22Rv1 (cell line): ENCODE measurements at regions not wholly inside any gene's neighbourhood (a gene's known extent, or its start where the extent isn't known, plus 50 kb on each side); places are given as distances from the start of the nearest gene placed in this dataset.

Experiments
- ZFX ChIP-seq: fragments of 450-650 bp; IDR thresholded peaks from 2 replicates; pipeline ENCODE4 v1.6.1; 2017; ENCODE audit warnings: antibody characterized with exemption, borderline replicate concordance
- TF ChIP-seq, protein P1 (sequence below): fragments of 450-650 bp; IDR thresholded peaks from 2 replicates; pipeline ENCODE4 v1.5.1; 2017; ENCODE audit warnings: mild to moderate bottlenecking

DNA sequence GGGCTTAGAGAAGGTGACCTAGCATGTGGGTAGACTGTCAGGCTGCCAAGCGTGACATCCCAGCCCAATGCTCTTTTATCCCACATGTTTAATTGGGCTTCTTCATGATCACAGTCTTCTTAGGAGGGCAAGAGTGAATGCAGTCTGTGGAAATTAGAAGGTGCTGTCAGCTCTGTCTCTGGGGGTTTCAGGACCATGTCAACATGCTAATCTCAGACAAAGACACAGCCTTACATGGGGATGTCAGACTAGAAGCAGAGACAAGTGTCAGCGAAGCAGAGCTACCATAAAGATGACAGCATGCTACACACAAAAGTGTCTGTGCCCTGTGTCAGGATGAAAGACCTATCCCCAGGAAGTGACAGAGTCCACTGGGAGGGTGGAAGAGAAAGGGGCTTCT is 120.1 kb upstream of the SLC25A36 start:
- TF ChIP-seq, protein P1, sequence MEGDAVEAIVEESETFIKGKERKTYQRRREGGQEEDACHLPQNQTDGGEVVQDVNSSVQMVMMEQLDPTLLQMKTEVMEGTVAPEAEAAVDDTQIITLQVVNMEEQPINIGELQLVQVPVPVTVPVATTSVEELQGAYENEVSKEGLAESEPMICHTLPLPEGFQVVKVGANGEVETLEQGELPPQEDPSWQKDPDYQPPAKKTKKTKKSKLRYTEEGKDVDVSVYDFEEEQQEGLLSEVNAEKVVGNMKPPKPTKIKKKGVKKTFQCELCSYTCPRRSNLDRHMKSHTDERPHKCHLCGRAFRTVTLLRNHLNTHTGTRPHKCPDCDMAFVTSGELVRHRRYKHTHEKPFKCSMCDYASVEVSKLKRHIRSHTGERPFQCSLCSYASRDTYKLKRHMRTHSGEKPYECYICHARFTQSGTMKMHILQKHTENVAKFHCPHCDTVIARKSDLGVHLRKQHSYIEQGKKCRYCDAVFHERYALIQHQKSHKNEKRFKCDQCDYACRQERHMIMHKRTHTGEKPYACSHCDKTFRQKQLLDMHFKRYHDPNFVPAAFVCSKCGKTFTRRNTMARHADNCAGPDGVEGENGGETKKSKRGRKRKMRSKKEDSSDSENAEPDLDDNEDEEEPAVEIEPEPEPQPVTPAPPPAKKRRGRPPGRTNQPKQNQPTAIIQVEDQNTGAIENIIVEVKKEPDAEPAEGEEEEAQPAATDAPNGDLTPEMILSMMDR, result no peak
- TF ChIP-seq ZFX, result no peak
